Psoas muscle (tissue), 7 donors: ENCODE measurements at regions not wholly inside any gene's neighbourhood (a gene's known extent, or its start where the extent isn't known, plus 50 kb on each side); places are given as distances from the start of the nearest gene placed in this dataset.
"Not testable (repeated sequence)": the region's sequence is repeated elsewhere in the genome, so short reads cannot be mapped to it uniquely, and the experiment has no call there.

Source experiments
- ATAC-seq, 4 donors: fragments of 200-7000 bp; cut with Tn5 transposase; one replicate each; pipeline ENCODE4 v1.9.1; 2020; ENCODE audit warnings: moderate library complexity in 3 of 4, mild to moderate bottlenecking in 2 of 4
- DNase-seq, 2 donors: peaks; one replicate each; pipeline ENCODE4 v3.0.0-alpha.2; 2020
- H3K27ac ChIP-seq: fragments of 200-600 bp; one replicate; pipeline ENCODE4 v1.8.0; 2022
- H3K27me3 ChIP-seq, 3 donors: fragments of 200-600 bp in 1 of 3; one replicate each; pipeline versions ENCODE4 v1.6.1 to v1.8.0; 2013 to 2022; ENCODE audit warnings: low read length in 2 of 3, mild to moderate bottlenecking in 2 of 3, moderate library complexity in 1 of 3; ENCODE audit not compliant: insufficient read depth in 3 of 3
- H3K36me3 ChIP-seq, 2 donors: fragments of 200-600 bp in 1 of 2; one replicate each; pipeline versions ENCODE4 v1.6.1 to v1.8.0; 2013 to 2022; ENCODE audit warnings: low read depth in 1 of 2, mild to moderate bottlenecking in 1 of 2, moderate library complexity in 1 of 2; ENCODE audit not compliant: insufficient read depth in 1 of 2
- H3K4me1 ChIP-seq: fragments of 200-600 bp; one replicate; pipeline ENCODE4 v1.8.0; 2022
- H3K4me3 ChIP-seq: fragments of 200-600 bp; one replicate; pipeline ENCODE4 v1.8.0; 2022; ENCODE audit warnings: mild to moderate bottlenecking
- H3K9me3 ChIP-seq: fragments of 200-600 bp; one replicate; pipeline ENCODE4 v1.8.0; 2022
- WGBS, 3 donors: extraction: QIAGEN DNeasy Blood & Tissue Kit; methylation state at CpG; one replicate each; pipeline versions ENCODE4 v1.1.6 to v1.1.7; 2013; 5-methylcytosine and 5-hydroxymethylcytosine counted together
- intact Hi-C, 2 donors: fragments of 100-400 bp; cut with DNase I; formaldehyde crosslinking; loops; one replicate each; pipeline versions ENCODE4 v1.11.0 to v1.14.2; 2022
- TF ChIP-seq, protein P1 (sequence below): fragments of 200-600 bp; IDR thresholded peaks from one replicate; pipeline ENCODE4 v1.8.0; 2022; ENCODE audit warnings: antibody characterized with exemption
- donor health status: healthy with polysubstance abuse.
- donor health status: DM: no; HTN: no; CAD: no; lungs with moderate emphysema.
- donor health status: Bipolar disorder and iron deficiency.
- donor health status: healthy.
- donor health status: DM: yes; HTN: yes; CAD: no.
- donor health status: DM: no; HTN: no; CAD: no.
- donor health status: DM: yes; HTN: yes; CAD: no.

DNA sequence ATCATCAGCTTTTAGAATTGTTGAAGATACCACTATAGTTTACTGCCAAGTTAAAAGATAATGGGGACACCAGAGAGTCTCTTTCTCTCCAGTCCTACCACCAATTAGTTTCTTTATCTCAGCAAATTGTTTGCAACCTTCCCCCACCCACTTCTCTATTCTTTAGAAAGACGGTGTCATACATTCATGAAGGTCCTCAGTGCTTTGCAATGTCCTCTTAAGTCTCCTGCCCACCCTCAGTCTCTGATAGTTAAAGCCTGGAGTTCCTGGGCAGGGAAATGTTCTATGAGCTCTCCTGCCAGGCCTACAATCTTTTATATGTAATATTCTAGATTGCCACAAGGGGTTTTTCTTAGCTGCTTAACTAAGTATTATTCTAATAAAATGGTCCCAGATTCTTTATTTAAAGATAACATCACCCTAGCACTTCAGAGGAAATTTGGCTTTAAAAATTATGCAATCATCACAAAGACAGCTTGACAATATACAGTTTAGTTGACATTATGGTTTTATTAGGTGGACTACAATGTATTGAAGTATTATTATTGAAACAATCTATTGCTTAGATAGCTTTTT is 509.2 kb downstream of the CSNK1G3 start:
- H3K36me3 ChIP-seq, result no peaks in the 10 kb centered on the region
- TF ChIP-seq, protein P1, sequence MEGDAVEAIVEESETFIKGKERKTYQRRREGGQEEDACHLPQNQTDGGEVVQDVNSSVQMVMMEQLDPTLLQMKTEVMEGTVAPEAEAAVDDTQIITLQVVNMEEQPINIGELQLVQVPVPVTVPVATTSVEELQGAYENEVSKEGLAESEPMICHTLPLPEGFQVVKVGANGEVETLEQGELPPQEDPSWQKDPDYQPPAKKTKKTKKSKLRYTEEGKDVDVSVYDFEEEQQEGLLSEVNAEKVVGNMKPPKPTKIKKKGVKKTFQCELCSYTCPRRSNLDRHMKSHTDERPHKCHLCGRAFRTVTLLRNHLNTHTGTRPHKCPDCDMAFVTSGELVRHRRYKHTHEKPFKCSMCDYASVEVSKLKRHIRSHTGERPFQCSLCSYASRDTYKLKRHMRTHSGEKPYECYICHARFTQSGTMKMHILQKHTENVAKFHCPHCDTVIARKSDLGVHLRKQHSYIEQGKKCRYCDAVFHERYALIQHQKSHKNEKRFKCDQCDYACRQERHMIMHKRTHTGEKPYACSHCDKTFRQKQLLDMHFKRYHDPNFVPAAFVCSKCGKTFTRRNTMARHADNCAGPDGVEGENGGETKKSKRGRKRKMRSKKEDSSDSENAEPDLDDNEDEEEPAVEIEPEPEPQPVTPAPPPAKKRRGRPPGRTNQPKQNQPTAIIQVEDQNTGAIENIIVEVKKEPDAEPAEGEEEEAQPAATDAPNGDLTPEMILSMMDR, result no peak
- 95 to 97% (median 96%) methylated on average over 1 of the region's 1 CpG for WGBS, 3 donors

DNA sequence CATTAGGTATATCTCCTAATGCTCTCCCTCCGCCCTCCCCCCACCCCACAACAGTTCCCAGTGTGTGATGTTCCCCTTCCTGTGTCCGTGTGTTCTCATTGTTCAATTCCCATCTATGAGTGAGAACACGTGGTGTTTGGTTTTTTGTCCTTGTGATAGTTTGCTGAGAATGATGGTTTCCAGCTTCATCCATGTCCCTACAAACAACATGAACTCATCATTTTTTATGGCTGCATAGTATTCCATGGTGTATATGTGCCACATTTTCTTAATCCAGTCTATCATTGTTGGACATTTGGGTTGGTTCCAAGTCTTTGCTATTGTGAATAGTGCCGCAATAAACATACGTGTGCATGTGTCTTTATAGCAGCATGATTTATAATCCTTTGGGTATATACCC is 505.3 kb downstream of the CSNK1G3 start:
- H3K9me3 ChIP-seq, H3K4me1 ChIP-seq, H3K4me3 ChIP-seq, intact Hi-C loops, H3K27ac ChIP-seq, H3K27me3 ChIP-seq, H3K36me3 ChIP-seq, ATAC-seq, DNase-seq: not testable (repeated sequence)
- WGBS, 3 donors, result 84 to 92% (median 89%) methylated on average over 3 of the region's 5 CpGs

More for the DNA sequence above, 509.2 kb downstream of the CSNK1G3 start:
- ATAC-seq, result no peak
- intact Hi-C loops, result no loop called here
- no peak for DNase-seq
- Histone ChIP-seq H3K27ac (no peak overlapping the region), H3K27me3 (no peaks in the 10 kb centered on the region), H3K9me3 (no peaks in the 10 kb centered on the region), H3K4me1 (no peaks in the 10 kb centered on the region), H3K4me3 (no peak overlapping the region)

DNA sequence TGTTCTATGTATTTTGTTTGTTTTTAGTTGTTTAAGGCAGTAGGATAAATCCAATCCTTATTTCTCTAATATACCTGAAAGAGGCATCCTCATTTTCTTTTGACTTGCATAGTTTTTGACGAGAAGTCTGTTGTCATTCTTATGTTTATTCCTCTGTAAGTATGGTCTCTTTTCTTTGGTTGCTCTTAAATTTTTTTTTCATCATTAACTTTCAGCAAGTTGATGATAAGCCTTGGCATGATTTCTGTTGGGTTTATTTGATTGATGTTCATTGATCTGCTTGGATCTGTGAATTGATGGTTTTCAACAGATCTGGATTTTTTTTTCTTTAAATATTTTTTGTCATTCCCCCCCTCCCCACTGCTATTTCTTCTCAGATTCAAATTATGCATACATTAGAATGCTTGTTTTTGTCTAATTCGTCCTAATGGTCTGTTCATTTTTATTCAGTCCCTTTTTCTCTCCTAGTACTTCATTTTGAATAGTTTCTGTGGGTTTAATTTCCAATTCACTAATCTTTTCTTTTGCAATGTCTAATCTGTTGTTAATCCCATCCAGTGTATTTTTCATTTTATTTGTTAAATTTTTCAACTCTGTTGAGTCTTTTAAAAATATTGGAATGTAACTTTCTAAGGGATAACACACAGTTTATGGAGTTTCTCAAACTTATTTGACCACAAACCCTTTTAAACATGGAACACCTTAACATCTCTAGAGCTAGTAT is 495.9 kb downstream of the CSNK1G3 start:
- Histone ChIP-seq H3K27ac (no peak overlapping the region), H3K27me3 (no peaks in the 10 kb centered on the region), H3K36me3 (no peaks in the 10 kb centered on the region), H3K9me3 (peaks cover 19% of the 10 kb centered on the region), H3K4me3 (no peak overlapping the region), H3K4me1 (no peaks in the 10 kb centered on the region)
- TF ChIP-seq, protein P1, result no peak
- WGBS, 3 donors, result 76 to 81% (median 77%) methylated on average over 2 of the region's 2 CpGs
- intact Hi-C loops, result no loop called here
- DNase-seq, result no peak
- no peak for ATAC-seq

DNA sequence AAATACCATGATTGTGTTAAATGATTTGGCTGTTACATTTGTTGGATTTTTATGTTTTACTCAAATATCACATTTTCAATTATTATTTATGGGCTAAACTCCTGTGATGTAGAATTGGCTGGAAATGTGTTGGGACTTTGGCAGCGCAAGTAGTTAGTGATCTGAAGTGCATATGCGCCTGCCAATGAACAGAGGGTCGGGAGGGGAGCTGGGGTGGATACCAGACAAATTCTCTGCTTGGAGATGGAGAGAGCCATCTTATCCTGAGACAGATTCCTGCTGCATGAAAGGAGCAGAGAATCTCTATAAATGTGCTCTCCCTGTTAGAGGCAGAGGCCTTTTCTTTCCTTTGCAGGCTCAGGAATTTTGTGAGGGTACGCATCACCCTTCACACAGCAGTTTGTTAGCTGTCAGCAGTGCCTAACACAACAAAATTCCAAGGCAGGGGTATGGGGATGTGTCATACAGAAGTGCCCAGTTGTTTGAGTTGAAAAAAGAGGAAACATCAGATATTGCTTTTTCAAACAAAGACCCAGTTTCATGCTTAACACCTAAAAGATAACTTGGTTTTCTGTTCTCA is 489.1 kb downstream of the CSNK1G3 start:
- Histone ChIP-seq H3K9me3 (no peaks in the 10 kb centered on the region), H3K27ac (no peak overlapping the region), H3K4me3 (no peak overlapping the region), H3K36me3 (no peaks in the 10 kb centered on the region), H3K4me1 (no peaks in the 10 kb centered on the region), H3K27me3 (no peaks in the 10 kb centered on the region)
- WGBS, 3 donors, result 83 to 86% (median 84%) methylated on average over 4 of the region's 4 CpGs
- DNase-seq, result no peak
- TF ChIP-seq, protein P1, result no peak
- ATAC-seq, result no peak
- intact Hi-C loops, result no loop called here

DNA sequence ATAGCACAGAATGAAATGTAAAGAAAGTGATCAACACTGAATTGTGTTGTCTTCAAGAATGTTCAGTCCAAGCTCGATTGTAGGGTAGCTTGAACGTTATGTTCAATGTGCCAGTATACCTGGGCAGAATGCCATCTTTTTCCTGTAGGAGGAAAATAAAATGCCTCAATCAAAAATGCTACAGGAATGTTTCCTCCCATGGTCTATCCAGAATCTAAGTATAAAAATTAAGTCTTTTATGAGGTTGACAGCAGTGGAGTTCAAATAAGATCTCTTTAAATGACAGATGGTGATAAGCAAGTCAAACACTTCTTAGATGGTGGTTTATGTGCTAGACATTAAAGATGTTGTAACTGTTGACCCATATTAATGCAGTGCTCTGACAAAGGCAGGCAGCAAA is 488.6 kb downstream of the CSNK1G3 start:
- DNase-seq (no peak), ATAC-seq (no peak)
- TF ChIP-seq, protein P1, result no peak
- no peak overlapping the region for H3K4me3 ChIP-seq
- no peak overlapping the region for H3K27ac ChIP-seq
- H3K9me3 ChIP-seq, result no peaks in the 10 kb centered on the region
- H3K4me1 ChIP-seq, result no peaks in the 10 kb centered on the region
- 14 to 33% (median 24%) methylated on average over 2 of the region's 2 CpGs for WGBS, 3 donors
- intact Hi-C loops, result no loop called here
- H3K27me3 ChIP-seq, result no peaks in the 10 kb centered on the region
- no peaks in the 10 kb centered on the region for H3K36me3 ChIP-seq
